GM19035 (cell line): ENCODE measurements at regions not wholly inside any gene's neighbourhood (a gene's known extent, or its start where the extent isn't known, plus 50 kb on each side); places are given as distances from the start of the nearest gene placed in this dataset.

Experiments
- ATAC-seq: cut with Tn5 transposase; IDR thresholded peaks from one replicate; pipeline ENCODE4 v1.9.1; 2021; ENCODE audit not compliant: unreplicated experiment

DNA sequence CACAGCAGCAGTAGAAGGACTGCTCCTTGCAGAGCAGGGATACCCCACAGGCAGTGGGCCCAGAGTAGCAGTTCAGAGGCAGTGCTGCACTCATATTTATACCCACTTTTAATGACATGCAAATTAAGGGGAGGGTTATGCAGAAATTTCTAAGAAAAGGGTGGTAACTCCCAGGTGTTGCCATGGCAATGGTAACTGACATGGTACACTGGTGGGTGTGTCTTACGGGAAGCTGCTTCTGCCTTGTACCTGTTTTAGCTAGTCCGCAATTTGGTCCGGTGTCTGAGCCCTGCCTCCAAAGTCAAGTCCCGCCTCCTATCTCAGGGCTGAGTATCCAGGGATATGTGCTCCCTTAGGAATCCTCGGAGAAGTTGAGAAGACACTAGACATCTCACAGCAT, 79.2 kb upstream of the UQCRFS1 start:
- no peak for ATAC-seq

DNA sequence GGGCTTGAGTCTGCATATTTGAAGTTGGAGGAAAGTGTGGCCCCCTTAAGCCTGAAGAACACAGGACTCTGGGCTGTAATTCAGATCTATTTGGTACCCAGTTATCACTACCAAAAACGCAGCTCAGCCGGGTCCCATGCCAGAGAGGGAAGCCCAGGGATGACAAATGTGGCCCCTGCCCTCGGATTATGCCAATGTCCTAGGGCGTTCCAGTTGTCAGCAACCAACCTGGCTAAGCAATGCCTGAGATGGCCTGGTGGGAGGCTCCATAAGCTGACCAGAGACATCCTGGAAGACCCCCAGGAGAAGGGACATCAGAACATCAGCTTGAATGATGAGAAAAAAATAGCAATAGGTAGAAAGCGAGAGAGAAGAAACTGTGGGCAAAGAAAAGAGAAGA, 79.6 kb upstream of the UQCRFS1 start:
- no peak for ATAC-seq

DNA sequence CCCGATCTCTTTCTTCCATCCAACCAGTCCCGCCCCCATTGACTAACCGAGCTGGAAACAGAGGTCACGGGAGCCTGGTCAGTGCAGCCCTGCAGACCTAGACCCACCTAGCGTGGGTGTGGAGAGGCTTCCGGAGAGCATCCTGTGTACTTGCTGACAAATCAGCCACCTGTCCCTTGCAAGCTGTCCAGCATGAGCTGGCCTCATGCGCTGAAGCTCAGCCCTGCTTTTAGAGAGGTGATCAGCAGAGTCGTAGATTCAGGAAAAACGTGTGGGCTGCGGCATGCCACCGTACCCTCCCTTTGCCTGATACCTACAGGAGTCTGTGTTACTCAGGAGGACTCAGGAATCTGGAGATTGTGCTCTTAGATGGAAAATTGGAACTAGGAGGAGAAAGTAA, 80.3 kb upstream of the UQCRFS1 start:
- ATAC-seq, result no peak

DNA sequence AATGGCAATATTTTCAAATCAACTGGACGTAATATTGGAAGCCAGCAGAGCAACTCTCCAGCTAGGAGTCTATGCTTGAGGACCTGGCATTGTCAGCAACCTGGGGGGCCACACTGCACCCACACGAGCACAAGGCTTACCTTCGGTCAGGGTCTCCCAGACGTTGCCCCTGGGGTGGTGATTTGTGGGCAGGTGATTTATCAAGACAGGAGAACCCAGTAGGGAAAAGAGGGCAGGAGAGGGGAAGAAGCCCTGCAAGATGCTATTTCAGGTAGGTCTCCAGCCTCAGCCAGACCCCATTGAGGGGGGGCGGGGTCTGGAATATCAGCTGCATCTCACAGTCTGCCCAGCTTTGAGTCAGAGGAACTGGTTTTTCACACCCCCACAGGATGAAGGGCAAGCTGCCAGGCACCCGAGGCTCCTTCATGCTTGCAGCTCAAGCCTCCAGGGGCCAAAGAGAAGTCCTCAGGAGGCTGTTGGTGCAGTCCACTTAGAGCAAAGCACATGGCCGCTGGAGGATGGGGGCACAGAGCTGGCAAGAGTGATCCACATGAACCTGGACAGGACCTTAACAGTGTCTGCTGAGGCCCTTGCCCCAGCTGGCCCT, 80.9 kb upstream of the UQCRFS1 start:
- ATAC-seq, result no peak

DNA sequence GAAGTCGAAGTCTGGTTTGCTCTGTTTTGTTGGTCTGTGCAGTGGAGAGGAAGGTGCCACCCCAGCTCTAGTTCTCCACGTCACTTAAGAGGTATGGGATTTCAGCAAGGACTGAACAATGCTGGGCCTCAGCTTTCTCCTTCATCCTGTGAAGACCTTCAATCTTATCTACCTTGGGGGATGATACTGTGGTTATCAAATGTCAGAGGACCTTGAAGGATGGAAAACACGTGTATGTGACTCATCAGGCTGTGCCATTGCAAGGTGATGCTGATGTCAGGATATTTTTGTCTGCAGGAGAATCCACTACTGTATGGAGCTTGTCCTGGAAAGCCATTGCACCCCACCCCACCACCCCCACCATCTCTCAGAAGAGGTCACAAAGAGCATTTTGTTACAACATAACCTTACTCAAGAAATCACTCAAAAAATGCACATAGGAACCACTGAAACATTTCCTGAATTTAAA, 81.4 kb upstream of the UQCRFS1 start:
- no peak for ATAC-seq

DNA sequence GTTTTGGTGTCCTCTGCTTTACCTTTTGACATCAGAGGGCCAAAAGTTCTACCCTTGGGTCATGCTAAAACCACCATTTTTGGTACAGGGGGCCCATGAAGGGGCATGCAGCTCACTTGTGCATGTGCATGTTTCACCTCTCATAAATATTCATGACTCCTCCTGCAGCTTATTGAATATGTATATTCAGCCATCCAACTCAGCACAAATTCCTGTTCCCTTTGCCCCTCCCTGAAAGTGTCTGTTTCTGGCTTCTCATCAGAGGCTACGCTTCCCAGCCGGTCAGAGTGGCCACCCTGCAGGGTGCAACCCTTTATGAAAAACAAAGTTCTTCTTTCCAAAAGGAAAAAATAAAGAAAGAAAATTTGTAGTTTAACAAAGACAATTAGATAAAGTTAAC, 82.3 kb upstream of the UQCRFS1 start:
- ATAC-seq, result no peak

DNA sequence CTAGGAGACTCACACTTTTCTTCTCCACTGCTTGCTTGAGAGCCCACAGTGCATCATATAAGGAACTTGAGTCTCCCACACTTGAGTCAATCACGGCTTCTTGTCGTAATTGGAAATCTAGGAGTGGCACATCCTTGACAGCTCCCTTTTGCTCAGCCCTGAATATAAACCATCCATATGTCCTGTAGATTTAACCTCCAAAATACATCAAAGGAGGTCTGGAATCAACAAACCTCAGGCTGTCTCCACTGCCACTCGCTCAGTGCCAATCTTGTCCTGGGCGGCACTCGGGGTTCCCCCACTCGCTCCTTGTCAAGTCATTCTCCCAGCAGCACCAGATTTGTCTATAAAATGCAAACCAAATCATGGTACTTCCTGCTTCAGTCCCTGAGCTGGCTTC, 84.4 kb upstream of the UQCRFS1 start:
- ATAC-seq, result no peak

DNA sequence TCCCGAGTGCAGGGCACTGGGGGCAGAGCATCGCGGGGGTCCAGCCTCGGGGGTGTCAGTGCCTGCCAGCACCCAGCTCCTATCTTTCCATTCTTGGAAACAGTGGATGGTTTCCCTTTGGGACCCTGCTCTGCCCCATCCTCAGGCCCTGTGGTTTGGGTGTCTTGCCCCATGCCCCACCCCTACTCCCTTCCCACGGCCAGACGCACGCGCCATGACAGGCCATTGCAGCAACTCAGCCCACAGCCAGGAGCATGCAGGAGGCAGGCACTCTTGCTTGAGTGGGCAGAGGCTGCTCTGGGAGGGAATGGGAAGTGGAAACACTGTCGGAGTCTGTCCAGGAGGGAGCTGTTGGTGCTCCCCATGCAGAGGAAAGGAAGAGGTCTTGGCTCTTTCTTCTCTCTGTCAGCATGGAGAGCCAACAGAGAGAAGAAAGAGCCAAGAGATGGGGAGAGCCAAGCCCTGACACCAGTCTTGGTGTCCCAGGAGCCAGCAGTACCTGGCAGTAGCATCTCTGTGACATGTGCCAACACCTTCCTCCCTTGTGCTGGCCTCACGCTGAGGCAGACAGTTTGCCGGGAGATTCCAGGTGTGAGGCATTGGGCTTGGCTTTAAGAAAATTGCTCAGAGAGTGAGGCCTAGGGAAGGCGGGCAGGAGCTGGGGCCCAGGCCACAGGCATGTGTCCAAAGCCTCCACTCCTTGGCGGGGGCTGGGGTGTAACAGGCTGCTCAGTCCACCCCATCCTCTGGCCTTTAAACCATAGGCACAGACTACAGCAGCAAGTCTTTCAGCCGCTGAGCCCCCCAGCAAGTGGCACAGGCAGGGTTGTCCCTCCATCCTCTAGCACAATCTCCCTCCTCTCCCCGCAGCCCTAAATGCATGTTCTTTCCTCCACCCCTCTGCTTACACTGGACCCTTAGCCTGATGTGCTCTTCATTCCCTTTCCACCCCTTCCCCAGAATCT, 86.7 kb upstream of the UQCRFS1 start:
- ATAC-seq, result no peak

DNA sequence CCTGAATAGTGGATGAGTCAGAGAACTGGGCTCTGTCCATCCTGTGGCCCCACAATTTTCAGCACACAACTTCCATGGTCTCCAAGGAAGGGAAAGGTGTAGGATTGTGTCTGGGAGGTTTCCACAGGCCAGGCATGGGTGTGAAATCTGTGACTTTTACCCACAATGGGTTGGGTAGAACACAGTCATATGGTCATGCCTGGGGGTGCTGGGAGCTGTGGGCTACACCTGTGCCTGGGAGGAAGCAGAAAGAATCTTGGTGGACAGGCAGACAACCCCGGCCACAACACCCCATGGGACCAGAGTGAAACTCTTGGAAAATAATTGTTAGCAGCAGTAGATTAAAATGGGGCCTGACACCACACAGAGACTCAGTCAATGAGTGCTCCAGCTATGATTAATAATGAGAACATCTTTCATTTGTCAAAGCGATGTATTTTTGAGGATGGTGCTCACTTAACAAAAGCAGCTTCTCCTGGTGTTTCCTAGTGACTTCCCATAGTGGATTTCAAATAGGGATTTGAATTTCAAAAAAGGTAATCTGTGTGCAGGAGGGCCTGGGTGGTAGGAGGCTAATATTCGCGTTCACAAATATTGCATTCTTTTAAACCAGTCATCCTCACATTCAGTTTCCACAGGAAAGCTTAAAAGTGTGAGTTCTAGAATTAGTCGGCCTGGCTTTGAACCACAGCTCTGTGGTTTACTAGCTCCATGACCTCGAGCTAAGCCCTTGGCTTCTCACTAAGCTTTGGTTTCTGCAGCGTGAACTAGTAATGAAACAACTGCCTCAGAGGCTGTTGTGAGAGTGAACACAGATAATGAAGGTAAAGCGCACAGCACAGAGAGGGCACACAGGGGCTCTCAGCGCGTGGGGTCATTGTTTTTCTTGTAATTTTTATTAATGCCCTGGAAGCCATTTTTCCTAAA, 89.3 kb upstream of the UQCRFS1 start:
- no peak for ATAC-seq

DNA sequence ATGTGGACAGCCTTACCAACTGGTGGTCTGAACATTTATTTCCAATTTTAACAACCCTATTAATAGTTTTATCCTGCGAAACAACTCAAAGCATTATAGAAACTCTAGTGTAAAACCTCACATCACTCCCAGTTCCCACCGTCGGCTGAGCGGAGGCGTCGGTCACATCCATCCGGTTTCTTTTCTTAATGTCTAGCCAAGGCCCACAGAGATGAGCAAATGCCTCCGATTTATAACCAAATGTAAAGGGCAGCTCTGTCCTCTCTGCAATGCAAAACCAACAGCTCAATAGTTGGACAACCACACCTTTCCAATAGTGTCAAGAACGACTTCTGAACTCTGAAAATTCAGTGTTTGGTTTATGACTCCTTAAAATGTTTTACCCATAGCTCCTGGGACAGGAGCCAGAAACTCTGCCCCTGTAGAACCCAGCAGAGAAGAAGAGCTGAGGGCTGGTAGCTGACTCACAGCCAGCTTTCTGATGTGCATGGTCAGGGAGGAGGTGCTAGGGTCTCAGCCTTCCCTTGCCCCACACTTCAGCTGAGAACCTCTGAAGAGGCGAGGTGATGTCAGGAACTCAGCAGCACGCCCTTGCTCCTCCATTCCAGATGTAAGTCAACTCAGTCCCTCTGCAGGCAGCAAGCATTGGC, 90.2 kb upstream of the UQCRFS1 start:
- ATAC-seq, result no peak

DNA sequence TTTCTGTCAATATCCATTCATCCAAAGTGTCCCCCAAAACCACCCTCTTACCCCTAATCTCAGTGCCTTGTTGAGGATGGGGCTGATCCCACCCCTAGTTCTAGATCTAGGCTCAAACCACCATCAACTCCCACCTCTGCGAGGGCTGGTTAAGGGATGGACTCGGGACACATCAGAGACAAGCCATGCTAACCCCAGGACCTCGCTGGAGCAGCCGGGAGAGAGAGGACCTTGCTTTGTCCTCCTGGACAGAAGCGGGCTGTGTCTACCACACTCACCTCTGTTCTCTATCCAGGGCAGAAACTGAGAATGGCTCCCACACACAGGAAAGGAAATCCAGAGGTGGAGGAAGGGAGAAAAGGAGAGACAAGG, 90.8 kb upstream of the UQCRFS1 start:
- no peak for ATAC-seq

DNA sequence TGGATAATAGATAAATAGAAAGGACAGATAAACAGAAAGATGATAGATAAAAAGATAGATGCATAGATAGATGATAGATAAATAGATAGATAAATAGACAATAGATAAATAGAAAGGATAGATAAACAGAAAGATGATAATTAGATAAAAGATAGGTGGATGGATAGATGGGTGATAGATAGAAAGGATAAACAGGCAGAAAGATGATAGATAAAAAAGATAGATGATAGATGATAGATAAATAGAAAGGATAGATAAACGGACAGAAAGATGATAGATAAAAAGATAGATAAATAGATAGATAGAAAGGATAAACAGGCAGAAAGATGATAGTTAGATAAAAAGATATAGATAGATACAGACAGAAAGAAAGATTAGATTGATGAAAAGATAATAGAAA, 92.3 kb upstream of the UQCRFS1 start:
- ATAC-seq, result no peak

DNA sequence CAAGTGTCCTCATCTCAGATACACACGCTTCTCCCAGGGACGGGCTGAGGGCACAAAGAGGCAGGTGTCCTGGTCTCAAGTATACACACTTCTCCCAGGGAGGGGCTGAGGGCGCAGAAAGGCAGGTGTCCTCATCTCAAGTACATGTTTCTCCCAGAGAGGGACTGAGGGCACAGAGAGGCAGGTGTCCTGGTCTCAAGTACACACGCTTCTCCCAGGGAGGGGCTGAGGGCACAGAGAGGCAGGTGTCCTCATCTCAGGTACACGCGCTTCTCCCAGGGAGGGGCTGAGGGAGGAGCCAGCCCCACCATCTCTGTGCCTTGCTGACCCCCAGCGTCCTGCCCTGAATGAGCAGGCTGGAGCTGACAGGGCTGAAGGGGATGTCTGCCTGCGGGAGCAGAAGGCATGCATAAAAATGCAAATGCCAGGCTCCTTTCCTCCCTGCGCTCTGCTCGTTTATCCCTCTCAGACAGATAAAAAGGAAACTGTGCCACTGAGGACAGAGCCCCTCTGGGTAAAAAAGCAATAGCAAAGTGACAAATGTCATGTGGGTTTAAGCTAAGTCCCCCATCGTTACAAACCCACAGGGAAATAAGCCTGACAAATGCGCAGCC, 96.1 kb upstream of the UQCRFS1 start:
- no peak for ATAC-seq

DNA sequence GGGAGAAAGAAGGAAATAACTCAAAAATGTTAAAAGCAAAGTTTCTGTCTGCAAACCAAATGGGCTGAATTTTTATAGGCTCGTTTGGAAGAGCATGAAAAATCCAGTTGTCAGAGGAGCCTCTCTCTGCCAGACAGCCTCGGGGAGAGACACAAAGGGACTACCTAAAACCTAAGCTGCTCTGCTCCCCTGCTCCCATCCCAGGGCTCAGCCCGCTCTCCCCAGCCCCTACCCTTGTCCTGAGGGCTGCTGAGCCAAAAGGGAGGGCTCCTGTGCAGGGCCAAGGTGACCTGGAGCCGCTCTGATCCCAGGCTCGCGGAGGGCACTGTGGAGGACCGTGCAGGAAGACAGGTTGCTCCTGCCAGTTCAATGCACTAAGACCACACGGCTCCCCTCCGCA, 96.7 kb upstream of the UQCRFS1 start:
- ATAC-seq, result no peak

DNA sequence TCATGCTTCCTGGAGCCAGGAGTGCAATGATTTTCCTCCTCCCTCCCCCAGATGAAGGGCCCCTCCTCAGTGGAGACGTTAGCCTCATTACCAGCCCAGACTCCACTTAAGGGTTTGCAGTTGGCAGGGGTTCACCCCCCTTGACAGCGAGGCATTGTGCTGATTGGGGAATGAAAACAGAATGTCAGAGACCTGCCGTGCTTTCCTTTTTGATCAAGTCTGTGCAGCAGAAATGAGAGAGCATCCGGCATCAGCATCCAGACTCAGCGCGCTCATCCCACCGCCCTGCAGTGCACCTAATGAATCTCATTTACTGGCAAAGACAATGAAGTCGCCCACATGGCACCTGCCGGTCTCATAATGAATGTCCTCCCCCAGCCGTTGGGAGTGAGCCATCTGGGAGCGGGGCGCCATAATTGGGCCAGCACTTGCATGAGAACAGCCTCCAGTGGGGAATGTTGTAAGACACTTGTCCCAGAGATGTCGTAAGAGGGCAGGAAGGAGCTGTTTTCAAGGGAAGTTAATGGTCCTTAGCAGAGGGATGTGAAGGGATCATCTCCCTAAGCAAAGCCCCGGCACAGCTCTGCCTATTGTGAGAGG, 98.3 kb upstream of the UQCRFS1 start:
- ATAC-seq, result no peak

DNA sequence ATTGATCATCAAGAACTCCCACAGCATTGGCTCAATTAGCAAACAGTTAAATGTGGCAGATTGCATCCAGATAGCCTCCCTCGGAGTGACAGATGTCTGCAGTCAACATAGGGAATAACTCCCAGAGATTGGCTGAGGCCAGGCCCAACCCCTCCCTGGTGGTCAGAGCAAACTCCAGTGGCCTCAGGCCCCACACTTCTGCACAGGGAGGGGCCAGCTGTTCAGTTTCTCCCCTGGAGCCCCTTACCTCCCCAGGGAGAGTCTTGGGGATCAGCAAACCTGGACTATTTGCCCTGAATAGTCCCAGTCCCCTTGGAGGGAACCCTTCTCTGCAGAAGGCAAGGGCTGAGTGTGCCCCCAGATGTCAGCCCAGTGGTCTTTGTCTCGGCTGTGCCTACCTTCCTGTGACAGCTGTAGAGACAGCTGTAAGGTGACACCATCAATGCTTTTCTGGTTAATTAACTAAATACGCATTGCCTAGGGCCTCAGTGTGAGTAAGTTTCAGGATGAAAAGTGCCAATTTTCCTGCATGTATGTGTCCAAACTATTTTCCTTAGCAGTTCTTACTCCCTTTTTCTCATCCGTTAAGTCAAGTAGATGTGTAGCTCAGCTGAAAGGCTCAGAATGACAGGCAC, 102.7 kb upstream of the UQCRFS1 start:
- ATAC-seq, result no peak

DNA sequence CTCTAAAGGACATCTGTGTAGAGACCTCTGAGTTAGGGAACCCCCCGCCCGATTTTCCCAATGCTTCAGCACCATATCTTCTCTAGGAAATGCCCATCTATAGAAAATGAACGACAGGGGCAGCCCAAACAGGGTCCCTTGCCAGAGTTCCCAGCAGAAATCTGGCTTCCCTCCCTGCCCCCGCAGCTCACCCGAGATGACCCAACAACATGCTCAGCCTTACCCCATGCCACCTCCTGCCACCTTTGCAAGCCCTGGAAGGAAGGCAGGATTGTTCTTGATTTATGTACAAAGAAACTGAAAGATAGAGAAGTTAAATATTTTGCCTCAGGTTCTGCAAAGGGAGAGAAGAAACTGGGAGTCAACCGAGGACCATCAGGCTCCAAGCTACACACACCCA, 105.6 kb upstream of the UQCRFS1 start:
- ATAC-seq, result no peak

DNA sequence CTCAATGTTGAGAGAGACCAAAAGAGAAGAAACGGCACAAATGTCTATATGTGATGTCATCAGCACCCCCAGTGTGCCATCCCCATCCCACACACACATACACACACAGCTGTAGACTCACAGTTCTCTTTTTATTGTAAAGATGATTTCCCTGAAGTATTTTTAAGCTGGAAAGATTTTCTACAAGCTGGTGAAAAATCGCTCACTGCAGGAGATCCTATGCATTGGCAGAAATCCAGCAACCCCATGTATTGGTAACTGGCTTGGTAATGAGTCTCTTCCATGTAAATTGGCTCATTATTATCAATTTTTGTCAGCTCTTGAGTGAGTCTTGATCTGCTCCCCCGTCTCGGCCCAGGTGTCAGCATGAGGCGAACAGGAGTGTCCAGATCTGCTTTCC, 107.1 kb upstream of the UQCRFS1 start:
- no peak for ATAC-seq

DNA sequence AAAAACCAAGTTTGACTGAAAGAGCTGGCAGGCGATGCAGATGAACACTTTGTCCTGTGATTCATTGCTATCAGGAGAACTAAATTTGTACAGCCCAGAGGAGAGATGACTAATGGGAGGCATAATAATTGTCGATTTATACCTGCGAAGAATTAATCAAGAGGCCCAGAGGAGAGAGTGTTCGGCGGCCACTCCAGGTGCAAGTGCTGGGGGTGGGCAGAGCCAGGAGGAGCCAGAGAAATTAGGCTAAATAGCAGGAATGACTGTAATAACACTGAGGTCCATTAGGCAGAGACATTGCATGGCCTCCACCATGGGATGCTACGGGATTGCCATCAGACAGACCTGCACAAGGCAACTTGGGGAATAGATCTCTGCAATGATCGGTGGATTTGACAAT, 107.7 kb upstream of the UQCRFS1 start:
- ATAC-seq, result no peak

DNA sequence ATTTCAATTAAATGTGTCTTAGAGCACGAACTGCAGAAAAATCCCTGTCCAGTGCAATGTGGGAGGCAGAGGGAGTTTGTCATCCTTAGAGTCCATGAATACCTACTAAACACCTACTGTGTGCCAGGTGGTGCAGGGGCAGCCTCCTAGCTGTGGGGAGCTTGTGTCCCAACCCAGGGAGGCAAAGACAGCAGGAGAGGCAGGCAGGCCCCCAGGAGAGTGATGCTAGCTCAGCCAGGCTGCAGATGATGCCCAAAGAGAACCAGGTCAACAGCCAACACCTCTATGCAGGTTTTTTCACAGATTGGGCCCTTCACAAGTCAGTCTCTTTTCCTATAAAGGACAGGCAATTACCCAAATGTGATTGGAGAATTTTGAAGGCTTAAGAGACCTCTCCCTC, 108.2 kb upstream of the UQCRFS1 start:
- ATAC-seq, result no peak
